Panc1 (cell line): ENCODE measurements at regions not wholly inside any gene's neighbourhood (a gene's known extent, or its start where the extent isn't known, plus 50 kb on each side); places are given as distances from the start of the nearest gene placed in this dataset.
"Not testable (repeated sequence)": the region's sequence is repeated elsewhere in the genome, so short reads cannot be mapped to it uniquely, and the experiment has no call there.

ENCODE experiments used
- ATAC-seq: fragments of 200-7000 bp; cut with Tn5 transposase; 2 replicates; pipeline ENCODE4 v1.9.1; 2020; ENCODE audit warnings: mild to moderate bottlenecking, moderate library complexity
- BruUV-seq: library from RNA; stranded (reverse); fragments of 400-500 nt; replicated peaks from 2 replicates; lab custom pipeline; 2021; lab: Mats Ljungman, UMichigan
- CTCF ChIA-PET: fragments of 300-600 bp; sonication (Branson Sonifier 250); formaldehyde crosslinking; loops from one replicate; lab custom pipeline; 2022; ENCODE audit warnings: antibody characterized with exemption; lab: Charles Lee
- POLR2A ChIA-PET: fragments of 300-600 bp; sonication (Branson Sonifier 250); formaldehyde crosslinking; loops from one replicate; lab custom pipeline; 2022; ENCODE audit warnings: antibody characterized with exemption; lab: Charles Lee
- DNase-seq: peaks from one replicate; pipeline ENCODE4 v3.0.0-alpha.2; 2010; ENCODE audit warnings: low read depth, low spot score
- H3K27ac ChIP-seq: 2 replicates; pipeline ENCODE4 v1.5.1; 2011; ENCODE audit warnings: mild to moderate bottlenecking, low read length, inconsistent platforms
- H3K27me3 ChIP-seq: fragments of 200-500 bp; sonication (Bioruptor generic); 2 replicates; pipeline ENCODE4 v1.6.0; 2014; ENCODE audit warnings: low read length, inconsistent platforms; ENCODE audit not compliant: control insufficient read depth, insufficient read depth
- H3K36me3 ChIP-seq: fragments of 200-500 bp; sonication (Bioruptor generic); 2 replicates; pipeline ENCODE4 v1.5.1; 2014; ENCODE audit warnings: inconsistent platforms, mild to moderate bottlenecking, low read length, moderate library complexity; ENCODE audit not compliant: control insufficient read depth, insufficient read depth
- H3K4me1 ChIP-seq: 2 replicates; pipeline ENCODE4 v1.5.1; 2011; ENCODE audit warnings: inconsistent platforms, mild to moderate bottlenecking, low read length, moderate library complexity; ENCODE audit not compliant: control insufficient read depth, insufficient read depth
- H3K4me3 ChIP-seq, 2 experiments: 2 replicates each; pipeline ENCODE4 v1.5.1; 2011 to 2012; ENCODE audit warnings: low read depth in 2 of 2, low read length in 2 of 2, mild to moderate bottlenecking in 2 of 2, inconsistent platforms in 1 of 2, moderate library complexity in 1 of 2
- H3K9me3 ChIP-seq: fragments of 200-500 bp; sonication (Bioruptor generic); 2 replicates; pipeline ENCODE4 v1.5.1; 2014; ENCODE audit warnings: low read depth, mild to moderate bottlenecking, inconsistent platforms, low read length, moderate library complexity; ENCODE audit not compliant: control insufficient read depth, insufficient read depth
- POLR2AphosphoS5 ChIP-seq: IDR thresholded peaks from 2 replicates; pipeline ENCODE4 v1.6.1; 2012; ENCODE audit warnings: mild to moderate bottlenecking, low read depth, low read length, moderate library complexity
- SIN3A ChIP-seq: IDR thresholded peaks from 2 replicates; pipeline ENCODE4 v1.6.1; 2012; ENCODE audit warnings: low read depth, mild to moderate bottlenecking, low read length, moderate library complexity, borderline replicate concordance; ENCODE audit not compliant: insufficient read depth
- TCF7L2 ChIP-seq: IDR thresholded peaks from 2 replicates; pipeline ENCODE4 v1.6.1; 2011; ENCODE audit warnings: mild to moderate bottlenecking, low read depth, low read length, inconsistent platforms
- in situ Hi-C: cut with HindIII; loops from 2 replicates; pipeline ENCODE4 v1.10.0; 2016; ENCODE audit warnings: low sequenced_read_pairs, low pct_unique_long_range_greater_than_20kb
- intact Hi-C: fragments of 100-400 bp; cut with micrococcal nuclease; formaldehyde crosslinking; loops from one replicate; pipeline ENCODE4 v1.10.0; 2022; ENCODE audit not compliant: unreplicated experiment
- TF ChIP-seq, protein P1 (sequence below): fragments of 450-650 bp; IDR thresholded peaks from 2 replicates; pipeline ENCODE4 v1.5.1; 2017; ENCODE audit warnings: mild to moderate bottlenecking
- TF ChIP-seq, protein P2 (sequence below), 2 experiments: IDR thresholded peaks; 2 replicates each; pipeline ENCODE4 v1.6.1; 2011 to 2012; ENCODE audit warnings: low read depth in 2 of 2, control low read depth in 1 of 2, low read length in 1 of 2, mild to moderate bottlenecking in 1 of 2, moderate library complexity in 1 of 2; ENCODE audit not compliant: insufficient read depth in 1 of 2

DNA sequence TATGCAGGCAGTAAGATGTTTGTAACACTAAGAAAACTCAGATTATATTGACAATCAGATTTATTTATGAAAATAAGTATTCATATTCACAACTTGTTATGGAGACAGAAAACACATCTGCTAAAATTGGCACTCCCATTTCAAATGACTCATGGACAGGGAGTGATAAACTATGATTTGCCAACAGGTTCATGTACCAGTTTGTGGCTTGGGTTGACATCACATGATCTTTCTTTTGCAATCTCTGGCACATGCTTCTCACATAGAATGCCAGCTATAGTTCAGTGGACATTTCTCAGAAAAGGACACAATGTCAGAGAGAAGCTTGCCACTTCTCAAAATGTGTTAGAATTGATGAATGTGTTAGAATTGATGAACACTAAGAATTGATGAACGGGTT, 663.2 kb upstream of the ANKRD30A start:
- intact Hi-C loops (no loop called here), in situ Hi-C loops (no loop called here)
- H3K27me3 ChIP-seq, result no peaks in the 10 kb centered on the region
- no peak overlapping the region for H3K27ac ChIP-seq
- ATAC-seq, result no peak
- DNase-seq, result no peak
- H3K4me1 ChIP-seq, result no peaks in the 10 kb centered on the region
- no peaks in the 10 kb centered on the region for H3K36me3 ChIP-seq
- CTCF ChIA-PET, result no interaction called here
- TF ChIP-seq, protein P1, sequence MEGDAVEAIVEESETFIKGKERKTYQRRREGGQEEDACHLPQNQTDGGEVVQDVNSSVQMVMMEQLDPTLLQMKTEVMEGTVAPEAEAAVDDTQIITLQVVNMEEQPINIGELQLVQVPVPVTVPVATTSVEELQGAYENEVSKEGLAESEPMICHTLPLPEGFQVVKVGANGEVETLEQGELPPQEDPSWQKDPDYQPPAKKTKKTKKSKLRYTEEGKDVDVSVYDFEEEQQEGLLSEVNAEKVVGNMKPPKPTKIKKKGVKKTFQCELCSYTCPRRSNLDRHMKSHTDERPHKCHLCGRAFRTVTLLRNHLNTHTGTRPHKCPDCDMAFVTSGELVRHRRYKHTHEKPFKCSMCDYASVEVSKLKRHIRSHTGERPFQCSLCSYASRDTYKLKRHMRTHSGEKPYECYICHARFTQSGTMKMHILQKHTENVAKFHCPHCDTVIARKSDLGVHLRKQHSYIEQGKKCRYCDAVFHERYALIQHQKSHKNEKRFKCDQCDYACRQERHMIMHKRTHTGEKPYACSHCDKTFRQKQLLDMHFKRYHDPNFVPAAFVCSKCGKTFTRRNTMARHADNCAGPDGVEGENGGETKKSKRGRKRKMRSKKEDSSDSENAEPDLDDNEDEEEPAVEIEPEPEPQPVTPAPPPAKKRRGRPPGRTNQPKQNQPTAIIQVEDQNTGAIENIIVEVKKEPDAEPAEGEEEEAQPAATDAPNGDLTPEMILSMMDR, result no peak
- TF ChIP-seq SIN3A (no peak), POLR2AphosphoS5 (no peak), TCF7L2 (no peak)
- TF ChIP-seq, protein P2, sequence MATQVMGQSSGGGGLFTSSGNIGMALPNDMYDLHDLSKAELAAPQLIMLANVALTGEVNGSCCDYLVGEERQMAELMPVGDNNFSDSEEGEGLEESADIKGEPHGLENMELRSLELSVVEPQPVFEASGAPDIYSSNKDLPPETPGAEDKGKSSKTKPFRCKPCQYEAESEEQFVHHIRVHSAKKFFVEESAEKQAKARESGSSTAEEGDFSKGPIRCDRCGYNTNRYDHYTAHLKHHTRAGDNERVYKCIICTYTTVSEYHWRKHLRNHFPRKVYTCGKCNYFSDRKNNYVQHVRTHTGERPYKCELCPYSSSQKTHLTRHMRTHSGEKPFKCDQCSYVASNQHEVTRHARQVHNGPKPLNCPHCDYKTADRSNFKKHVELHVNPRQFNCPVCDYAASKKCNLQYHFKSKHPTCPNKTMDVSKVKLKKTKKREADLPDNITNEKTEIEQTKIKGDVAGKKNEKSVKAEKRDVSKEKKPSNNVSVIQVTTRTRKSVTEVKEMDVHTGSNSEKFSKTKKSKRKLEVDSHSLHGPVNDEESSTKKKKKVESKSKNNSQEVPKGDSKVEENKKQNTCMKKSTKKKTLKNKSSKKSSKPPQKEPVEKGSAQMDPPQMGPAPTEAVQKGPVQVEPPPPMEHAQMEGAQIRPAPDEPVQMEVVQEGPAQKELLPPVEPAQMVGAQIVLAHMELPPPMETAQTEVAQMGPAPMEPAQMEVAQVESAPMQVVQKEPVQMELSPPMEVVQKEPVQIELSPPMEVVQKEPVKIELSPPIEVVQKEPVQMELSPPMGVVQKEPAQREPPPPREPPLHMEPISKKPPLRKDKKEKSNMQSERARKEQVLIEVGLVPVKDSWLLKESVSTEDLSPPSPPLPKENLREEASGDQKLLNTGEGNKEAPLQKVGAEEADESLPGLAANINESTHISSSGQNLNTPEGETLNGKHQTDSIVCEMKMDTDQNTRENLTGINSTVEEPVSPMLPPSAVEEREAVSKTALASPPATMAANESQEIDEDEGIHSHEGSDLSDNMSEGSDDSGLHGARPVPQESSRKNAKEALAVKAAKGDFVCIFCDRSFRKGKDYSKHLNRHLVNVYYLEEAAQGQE (IDR thresholded peaks at IDR 0.05; ENCODE audit: insufficient read depth in 1 of 2, low read depth in 2 of 2, low read length in 1 of 2), result no peak
- H3K4me3 ChIP-seq, result no peak overlapping the region
- no TSS peak for BruUV-seq
- POLR2A ChIA-PET, result no interaction called here
- H3K9me3 ChIP-seq, result no peaks in the 10 kb centered on the region

- POLR2A ChIA-PET, H3K36me3 ChIP-seq, CTCF ChIA-PET, intact Hi-C loops, DNase-seq, H3K4me3 ChIP-seq, H3K27me3 ChIP-seq, in situ Hi-C loops, H3K27ac ChIP-seq, BruUV-seq, H3K9me3 ChIP-seq, H3K4me1 ChIP-seq, ATAC-seq: not testable (repeated sequence)
Measured at GRCh38 chr10:36458437-36458836, 667.0 kb upstream of the ANKRD30A start.

DNA sequence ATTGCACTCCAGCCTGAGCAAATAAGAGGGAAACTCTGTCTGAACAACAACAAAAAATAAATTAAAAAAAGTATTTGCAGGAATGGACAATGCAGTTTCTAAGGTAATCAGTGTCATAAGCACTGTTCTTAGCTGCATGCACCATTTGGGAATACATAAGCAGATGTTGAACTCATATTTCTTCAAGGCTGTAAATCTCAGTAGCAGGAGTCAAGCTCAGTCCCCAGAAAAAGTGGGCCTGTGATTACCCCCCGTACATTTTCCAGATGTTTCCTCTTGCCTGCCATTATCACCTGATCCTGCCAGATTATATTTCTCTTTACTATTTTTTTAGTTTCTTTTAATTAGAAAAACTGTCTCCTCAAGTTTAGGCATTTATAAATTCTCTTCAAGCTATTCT, 667.6 kb upstream of the ANKRD30A start:
- ChIA-PET CTCF (no interaction called here), POLR2A (no interaction called here)
- no TSS peak for BruUV-seq
- no peaks in the 10 kb centered on the region for H3K27me3 ChIP-seq
- no peak overlapping the region for H3K27ac ChIP-seq
- TF ChIP-seq POLR2AphosphoS5 (no peak), SIN3A (no peak), TCF7L2 (no peak)
- TF ChIP-seq, protein P1, result no peak
- TF ChIP-seq, protein P2 (IDR thresholded peaks at IDR 0.05; ENCODE audit: insufficient read depth in 1 of 2, low read depth in 2 of 2, low read length in 1 of 2), result no peak
- no peaks in the 10 kb centered on the region for H3K36me3 ChIP-seq
- no peak overlapping the region for H3K4me3 ChIP-seq
- in situ Hi-C loops (no loop called here), intact Hi-C loops (no loop called here)
- H3K4me1 ChIP-seq, result no peaks in the 10 kb centered on the region
- H3K9me3 ChIP-seq, result no peaks in the 10 kb centered on the region
- ATAC-seq (no peak), DNase-seq (no peak)
